ENCODE measurements at regions not wholly inside any gene's neighbourhood (a gene's known extent, or its start where the extent isn't known, plus 50 kb on each side); places are given as distances from the start of the nearest gene placed in this dataset.

GRCh38 chr2:118557791-118558190, 289.7 kb downstream of the EN1 start:
- no peak for DNase-seq

- no peak for DNase-seq
These were observed 290.4 kb downstream of the EN1 start for GRCh38 chr2:118557016-118557415.

DNA sequence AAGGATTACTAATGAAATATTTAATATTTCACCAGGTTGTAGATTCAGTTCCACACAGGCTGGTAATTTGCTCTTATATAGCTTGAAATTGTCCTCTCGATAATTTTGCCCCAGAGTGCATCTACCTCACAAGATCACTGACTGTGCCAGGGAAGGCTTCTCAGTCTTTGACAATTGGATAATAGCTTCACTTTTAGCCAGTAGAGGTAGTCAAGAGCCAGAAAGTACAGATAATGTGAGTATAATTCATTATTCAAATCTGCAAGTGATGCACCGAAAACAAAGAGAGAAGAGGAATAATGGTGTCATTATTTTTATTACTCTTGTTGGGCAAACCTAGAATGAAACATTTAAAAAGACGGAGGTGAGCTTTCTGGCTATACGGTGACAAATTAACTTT, 292.8 kb downstream of the EN1 start:
- peak; percentile 33 to 53 for DNase-seq

DNA sequence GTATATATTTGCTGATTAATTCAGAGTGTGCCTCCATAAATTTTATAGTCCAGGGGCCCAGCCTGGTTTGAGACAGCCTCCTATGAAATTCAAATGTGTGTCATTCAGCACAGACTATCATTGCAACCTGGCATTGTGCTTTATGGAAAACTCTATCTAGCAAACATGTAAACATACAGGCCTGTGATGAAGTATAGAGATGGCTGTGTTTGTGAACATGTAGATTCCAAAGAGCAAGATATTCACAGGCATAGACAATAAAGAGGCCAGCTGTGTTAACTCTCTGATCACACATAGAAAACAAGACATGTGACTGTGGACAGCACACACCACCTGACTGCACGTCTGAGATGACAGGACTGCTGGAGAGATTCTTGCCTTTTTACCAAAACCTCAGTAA, 297.9 kb downstream of the EN1 start:
- no peak for DNase-seq

DNA sequence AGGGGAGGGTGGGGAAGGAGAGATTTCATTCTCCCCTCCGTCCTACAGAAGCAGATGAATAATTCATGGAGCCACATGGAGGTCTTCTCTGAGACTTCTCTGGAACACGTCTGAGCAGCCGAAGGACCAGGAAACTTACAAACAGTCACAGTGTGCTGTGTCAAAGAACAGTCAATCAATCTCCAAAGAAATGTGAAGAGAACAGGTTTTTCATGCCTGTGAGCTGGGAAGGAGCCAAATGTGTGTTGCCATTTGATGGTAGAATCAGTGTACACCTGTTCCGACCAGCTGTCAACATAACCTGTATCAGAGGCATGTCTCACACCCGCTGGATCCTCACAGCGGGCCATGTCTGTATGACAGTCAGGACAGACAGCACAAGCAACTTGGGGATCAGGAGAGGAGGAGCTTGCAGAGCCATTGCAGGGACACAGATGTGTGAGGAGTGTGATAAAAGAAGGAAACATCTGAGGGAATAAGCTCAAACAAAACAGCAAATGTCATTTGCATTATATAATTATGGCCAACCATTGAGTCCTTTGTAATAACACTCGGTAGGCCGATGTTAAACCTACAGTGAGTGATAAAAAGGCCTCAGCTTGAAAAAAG, 298.5 kb downstream of the EN1 start:
- DNase-seq, result peak; percentile 59

DNA sequence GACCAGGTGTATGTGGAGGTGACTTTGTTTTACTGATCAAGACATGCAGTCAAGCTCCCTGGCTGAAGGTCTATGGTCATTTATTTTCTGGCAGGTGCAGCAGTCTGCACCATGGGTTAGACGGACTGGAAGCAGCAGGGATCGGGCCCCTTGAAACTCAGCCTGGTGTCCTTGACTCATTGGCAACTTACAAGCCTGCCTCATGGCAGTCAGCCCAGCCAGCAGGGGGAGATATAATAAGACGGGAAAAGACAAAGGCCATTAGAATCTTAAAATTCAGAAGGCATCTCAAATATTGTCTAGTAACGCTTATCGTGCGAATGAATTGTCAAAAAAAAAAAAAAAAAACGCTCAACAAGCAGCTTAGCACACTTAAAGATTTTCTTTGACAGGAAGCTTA, 308.2 kb downstream of the EN1 start:
- DNase-seq, result peak in 1 of 2 experiments; percentile 23

- no peak for DNase-seq
These were observed 311.1 kb downstream of the EN1 start for GRCh38 chr2:118536306-118536705.

DNA sequence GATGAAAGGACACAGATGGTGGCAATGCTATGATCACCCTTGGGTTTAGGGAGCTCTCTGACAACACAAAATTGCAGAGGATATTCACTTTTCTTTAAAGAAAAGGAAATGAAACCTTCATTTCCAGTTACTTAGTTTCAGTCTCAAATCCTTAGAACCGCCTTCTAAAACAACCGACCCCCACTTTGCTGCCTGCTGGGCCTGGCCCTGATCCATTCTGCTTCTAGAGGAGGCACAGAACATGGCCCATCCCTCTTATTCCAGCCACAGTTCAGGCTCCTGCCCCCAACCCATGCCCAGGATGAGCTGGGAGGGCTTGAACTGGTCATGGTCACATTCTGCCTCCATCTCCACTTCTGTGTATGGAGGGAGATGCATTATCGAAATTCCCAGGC, 311.6 kb downstream of the EN1 start:
- no peak for DNase-seq

DNA sequence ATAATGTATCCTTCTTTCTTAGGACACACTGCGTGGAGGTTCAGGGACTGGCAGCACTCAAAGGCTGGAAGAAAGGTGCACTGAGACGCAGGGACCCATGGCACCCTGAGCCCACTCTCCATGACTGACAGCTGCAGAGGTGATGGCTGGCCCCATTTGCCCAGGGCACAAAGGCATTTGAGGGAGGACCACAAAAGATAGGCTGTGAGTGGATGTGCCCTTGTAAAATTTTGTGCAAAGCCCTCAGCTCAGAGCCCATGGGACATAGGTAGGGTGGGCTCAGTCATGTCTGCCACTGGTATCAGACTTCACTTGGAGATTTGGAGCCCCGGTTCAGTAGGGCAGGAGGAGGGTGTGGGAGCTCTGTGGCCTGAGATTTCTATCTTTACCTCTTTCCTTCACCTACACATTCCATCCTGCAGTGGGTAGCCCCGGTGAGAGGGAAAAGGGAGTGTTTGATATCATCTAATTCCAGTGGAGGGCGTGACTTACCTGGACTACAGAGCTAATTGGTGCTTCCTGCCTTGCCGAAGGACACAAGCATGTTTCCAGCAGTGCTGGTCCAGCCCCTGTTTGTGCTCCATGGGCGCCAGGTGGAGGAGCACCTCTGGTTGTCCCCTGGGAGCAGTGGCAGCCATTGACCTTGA, 312.2 kb downstream of the EN1 start:
- DNase-seq, result peak in 1 of 2 experiments; percentile 10

- DNase-seq, result no peak
These were observed 316.5 kb downstream of the EN1 start for GRCh38 chr2:118530976-118531375.

GRCh38 chr2:118529908-118530599, 317.4 kb downstream of the EN1 start:
- no peak for DNase-seq

DNA sequence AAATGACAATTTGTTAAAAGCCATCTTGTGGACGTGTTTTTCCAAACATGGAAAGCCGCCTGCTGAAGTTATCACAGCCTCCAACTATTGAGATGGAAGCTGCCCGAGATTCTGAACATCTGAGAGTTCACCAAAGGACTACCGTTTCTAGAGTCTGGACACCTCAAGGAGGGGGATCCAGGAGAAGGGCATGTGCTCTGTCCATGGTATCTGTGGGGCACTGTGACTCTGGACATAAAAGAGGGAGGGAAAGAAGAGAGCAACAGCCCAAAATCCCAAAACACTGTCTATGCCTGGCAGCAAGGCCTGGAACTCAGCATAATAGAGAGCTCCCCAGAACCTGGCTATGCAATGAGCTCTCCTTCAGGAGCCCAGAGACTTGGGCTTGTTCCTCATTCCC, 319.9 kb downstream of the EN1 start:
- DNase-seq, result no peak

DNA sequence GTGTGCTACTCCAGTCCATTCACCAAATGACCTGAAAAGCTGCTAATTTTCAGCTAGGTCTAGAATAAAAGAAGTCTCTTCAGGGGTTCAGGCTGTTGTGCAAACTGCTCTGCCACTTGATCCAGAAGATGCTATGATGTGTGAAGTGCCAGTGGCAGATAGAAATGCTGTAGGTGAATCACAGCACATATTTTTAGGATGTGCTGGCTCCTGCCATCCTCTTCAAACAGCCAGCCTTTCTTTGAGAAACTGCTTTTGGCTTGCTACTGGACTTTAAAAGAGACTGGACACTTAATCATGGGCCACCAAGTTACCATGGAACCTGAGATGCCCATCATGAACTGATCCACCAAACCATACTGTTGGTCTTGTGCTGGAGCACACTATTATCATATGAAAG, 322.1 kb downstream of the EN1 start:
- DNase-seq, result no peak

DNA sequence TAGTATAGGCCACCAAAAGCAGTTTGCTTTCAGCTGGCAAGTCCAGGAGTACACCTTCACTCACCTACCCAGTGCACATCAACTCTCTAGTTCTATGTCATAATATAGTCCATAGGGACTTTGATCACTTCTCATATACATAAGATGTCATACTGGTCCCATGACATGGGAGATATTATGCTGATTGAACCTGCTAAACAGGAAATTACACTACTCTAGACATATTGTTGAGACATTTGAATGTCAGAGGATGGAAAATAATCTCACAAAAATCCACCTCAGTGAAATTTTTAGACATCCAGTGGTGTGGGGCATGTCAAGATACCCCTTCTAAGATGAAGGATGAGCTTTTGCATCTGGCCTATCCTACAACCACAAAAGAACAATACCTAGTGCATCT, 322.5 kb downstream of the EN1 start:
- no peak for DNase-seq

GRCh38 chr2:118523761-118524160, 323.7 kb downstream of the EN1 start:
- no peak for DNase-seq

DNA sequence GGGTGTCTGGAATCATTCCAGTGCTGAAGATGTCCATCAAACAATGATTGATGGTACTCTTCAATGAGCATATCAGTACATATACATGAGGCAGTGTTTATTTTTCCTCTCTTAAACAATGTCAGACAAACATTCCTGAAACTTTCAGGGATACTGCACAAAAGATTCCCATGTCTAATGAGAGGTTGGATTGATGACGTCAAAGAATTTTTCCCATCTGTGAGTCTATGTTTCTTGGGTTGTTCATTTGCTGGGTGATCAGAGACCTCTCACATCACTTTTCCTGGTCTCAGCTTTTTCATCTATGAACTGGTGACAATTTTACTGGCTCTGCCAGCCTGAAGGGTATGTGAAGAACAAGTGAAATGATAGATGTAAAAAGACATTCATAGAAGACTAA, 325.5 kb downstream of the EN1 start:
- no peak for DNase-seq

- no peak for DNase-seq
These were observed 326.2 kb downstream of the EN1 start for GRCh38 chr2:118521272-118521671.

DNA sequence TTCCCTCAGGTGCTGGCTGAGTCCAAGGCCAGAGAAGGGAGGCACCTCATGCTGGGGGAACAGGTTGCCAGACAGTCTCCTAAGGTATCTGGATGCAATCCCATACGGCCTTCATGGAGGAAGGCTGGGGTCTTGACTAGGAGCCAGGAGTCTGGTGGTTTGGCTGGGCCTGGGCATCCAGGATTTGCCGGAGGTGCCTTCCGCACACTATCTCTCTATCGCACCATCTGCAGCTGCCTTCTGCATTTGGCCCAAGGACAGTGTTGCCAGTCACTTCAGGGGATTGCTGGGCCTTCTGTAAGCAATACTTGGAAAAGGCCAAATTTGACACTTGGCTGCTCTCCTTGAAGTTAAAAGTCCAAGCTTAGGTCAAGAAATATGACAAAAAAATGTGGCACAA, 327.2 kb downstream of the EN1 start:
- no peak for DNase-seq

DNA sequence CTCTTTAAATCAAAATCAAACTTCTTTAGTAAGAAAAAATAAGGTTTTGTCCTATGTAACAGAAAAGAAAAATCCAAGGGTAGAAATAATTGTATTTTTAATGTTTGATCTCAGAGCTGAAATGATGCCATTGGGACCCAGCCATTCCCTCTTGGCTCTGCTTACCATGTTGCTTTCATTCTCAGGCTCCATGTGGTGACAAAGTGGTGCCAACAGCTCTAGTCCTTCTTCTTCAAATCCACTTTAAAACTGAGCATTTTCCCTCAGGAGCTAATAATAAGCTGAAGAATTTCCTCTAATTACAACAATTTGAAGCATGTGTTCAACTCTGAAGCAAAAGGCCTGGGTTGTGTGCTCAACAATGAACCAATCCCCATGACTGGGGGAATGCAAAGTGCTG, 327.9 kb downstream of the EN1 start:
- no peak for DNase-seq

GRCh38 chr2:118510807-118511206, 336.6 kb downstream of the EN1 start:
- DNase-seq, result no peak

DNA sequence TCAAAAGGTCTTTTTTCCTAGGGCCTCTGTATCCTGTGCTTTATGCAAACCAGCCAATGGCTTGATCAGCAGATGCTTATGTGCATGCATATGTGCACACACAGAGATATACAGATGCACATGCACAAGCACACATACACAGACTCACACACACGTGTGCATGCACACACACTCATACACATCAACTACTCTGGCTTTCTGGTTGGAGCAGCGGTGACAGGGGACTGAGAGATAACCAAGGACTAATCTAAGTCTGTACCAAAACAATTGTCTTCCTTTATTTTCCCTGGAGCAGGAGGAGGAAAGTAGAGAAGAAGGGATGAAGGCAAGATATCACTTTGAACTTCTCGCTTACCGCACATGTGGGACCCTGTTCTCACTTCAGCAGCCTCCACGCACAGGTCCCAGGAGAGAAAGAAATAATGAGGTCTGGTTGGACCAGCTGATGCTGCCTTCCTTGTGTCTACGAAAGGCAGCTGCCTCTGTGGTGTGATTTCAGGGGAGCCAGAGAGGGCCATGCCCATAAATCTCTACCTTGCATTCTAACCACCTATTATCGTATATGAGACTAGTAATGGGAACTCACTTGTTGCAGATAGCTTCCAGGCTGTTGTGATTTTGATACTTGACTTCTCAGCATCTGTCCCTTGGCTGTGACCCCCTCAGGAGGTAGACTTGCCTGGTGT, 338.0 kb downstream of the EN1 start:
- no peak for DNase-seq

DNA sequence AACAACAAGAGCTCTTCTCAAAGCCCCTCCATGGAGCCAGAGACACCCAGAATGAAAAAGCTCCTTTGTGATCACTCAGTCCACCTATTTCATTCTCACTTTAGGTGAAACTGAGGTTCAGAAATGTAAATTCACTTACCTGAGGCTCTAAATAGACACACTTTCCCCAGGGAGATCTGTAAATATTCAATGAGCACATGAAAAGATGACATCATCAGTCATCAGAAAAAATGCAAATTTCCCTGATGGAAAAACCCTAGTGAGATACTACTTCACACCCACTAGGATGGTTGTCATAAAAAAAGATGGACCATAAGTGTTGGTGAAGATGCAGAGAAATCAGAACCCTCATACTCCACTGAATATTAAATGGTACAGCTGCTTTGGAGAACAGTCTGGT, 339.2 kb downstream of the EN1 start:
- peak in 1 of 2 experiments; percentile 11 for DNase-seq

DNA sequence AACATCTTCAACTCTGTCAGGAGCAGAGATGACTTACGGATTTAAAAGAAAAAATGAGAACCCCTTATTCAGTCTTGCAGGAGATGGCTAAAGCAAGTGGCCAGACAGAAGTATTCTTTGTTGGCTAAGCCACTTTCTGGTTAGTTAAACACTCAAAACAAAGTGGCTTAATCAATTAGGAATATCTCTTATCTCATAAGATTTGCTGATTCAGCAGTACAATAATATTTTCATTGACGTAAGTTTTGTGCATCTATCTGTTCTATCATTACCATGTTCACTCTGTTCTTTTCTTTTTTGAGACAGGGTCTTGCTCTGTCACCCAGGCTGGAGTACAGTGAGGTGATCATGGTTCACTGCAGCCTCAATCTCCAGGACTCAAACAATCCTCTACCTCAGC, 342.0 kb downstream of the EN1 start:
- no peak for DNase-seq

- no peak for DNase-seq
These were observed 345.3 kb downstream of the EN1 start for GRCh38 chr2:118502106-118502505.

Measured in NCI-H526 (cell line).